IgD-negative memory B cell (primary cell): ENCODE measurements at regions not wholly inside any gene's neighbourhood (a gene's known extent, or its start where the extent isn't known, plus 50 kb on each side); places are given as distances from the start of the nearest gene placed in this dataset.
"Not testable (repeated sequence)": the region's sequence is repeated elsewhere in the genome, so short reads cannot be mapped to it uniquely, and the experiment has no call there.

Experiments used
- H3K27ac Mint-ChIP-seq, 3 donors: one replicate each; pipeline ENCODE4 v1.8.0; 2020 to 2022; ENCODE audit warnings: mild to moderate bottlenecking in 3 of 3, mixed read lengths in 3 of 3, moderate library complexity in 1 of 3
- H3K27me3 Mint-ChIP-seq: one replicate; pipeline ENCODE4 v1.8.0; 2021; ENCODE audit warnings: mixed read lengths
- H3K36me3 Mint-ChIP-seq: one replicate; pipeline ENCODE4 v1.8.0; 2020; ENCODE audit warnings: mild to moderate bottlenecking, mixed read lengths
- H3K4me1 Mint-ChIP-seq, 3 donors: one replicate each; pipeline ENCODE4 v1.8.0; 2020 to 2022; ENCODE audit warnings: mixed read lengths in 3 of 3, mild to moderate bottlenecking in 1 of 3
- H3K4me3 Mint-ChIP-seq, 4 donors: one replicate each; pipeline ENCODE4 v1.8.0; 2020 to 2022; ENCODE audit warnings: mild to moderate bottlenecking in 4 of 4, mixed read lengths in 4 of 4, moderate library complexity in 3 of 4
- H3K9me3 Mint-ChIP-seq, 3 donors: one replicate each; pipeline ENCODE4 v1.8.0; 2020 to 2021; ENCODE audit warnings: mixed read lengths in 3 of 3, mild to moderate bottlenecking in 1 of 3

GRCh38 chr3:144497452-144497851, 525.8 kb downstream of the DIPK2A start:
- Mint-ChIP-seq H3K4me3 (no peak overlapping the region), H3K9me3 (no peaks in the 10 kb centered on the region), H3K4me1 (no peaks in the 10 kb centered on the region), H3K27ac (no peak overlapping the region), H3K27me3 (peaks cover 1% of the 10 kb centered on the region), H3K36me3 (no peaks in the 10 kb centered on the region)

- no peak overlapping the region for H3K27ac Mint-ChIP-seq
- no peaks in the 10 kb centered on the region for H3K4me1 Mint-ChIP-seq
- H3K36me3 Mint-ChIP-seq: no peaks in the 10 kb centered on the region
- H3K4me3 Mint-ChIP-seq: no peak overlapping the region
- H3K27me3 Mint-ChIP-seq: peaks cover 1% of the 10 kb centered on the region
- H3K9me3 Mint-ChIP-seq: peaks cover 0 to 3% (median 0%) of the 10 kb centered on the region in 3 donors
Measured at GRCh38 chr3:144499001-144499930, 527.6 kb downstream of the DIPK2A start.

- H3K9me3 Mint-ChIP-seq: peaks cover 0 to 3% (median 0%) of the 10 kb centered on the region in 3 donors
- no peaks in the 10 kb centered on the region for H3K36me3 Mint-ChIP-seq
- H3K4me1 Mint-ChIP-seq: no peaks in the 10 kb centered on the region
- H3K27ac Mint-ChIP-seq: no peak overlapping the region
- H3K4me3 Mint-ChIP-seq: no peak overlapping the region
- H3K27me3 Mint-ChIP-seq: peaks cover 1% of the 10 kb centered on the region
Measured at GRCh38 chr3:144501467-144501866, 529.8 kb downstream of the DIPK2A start.

GRCh38 chr3:144502402-144502801, 530.8 kb downstream of the DIPK2A start:
- no peak overlapping the region for H3K27ac Mint-ChIP-seq
- no peaks in the 10 kb centered on the region for H3K4me1 Mint-ChIP-seq
- H3K9me3 Mint-ChIP-seq: peaks cover 0 to 3% (median 0%) of the 10 kb centered on the region in 3 donors
- H3K36me3 Mint-ChIP-seq: no peaks in the 10 kb centered on the region
- H3K4me3 Mint-ChIP-seq: no peak overlapping the region
- H3K27me3 Mint-ChIP-seq: peaks cover under 1% of the 10 kb centered on the region

- H3K27ac Mint-ChIP-seq, H3K27me3 Mint-ChIP-seq, H3K4me1 Mint-ChIP-seq, H3K36me3 Mint-ChIP-seq, H3K4me3 Mint-ChIP-seq, H3K9me3 Mint-ChIP-seq: not testable (repeated sequence)
Measured at GRCh38 chr3:144506375-144506774, 534.8 kb downstream of the DIPK2A start.

GRCh38 chr3:144511346-144511745, 539.7 kb downstream of the DIPK2A start:
- Mint-ChIP-seq H3K9me3 (no peaks in the 10 kb centered on the region), H3K36me3 (no peaks in the 10 kb centered on the region), H3K27me3 (no peaks in the 10 kb centered on the region), H3K4me1 (no peaks in the 10 kb centered on the region), H3K4me3 (no peak overlapping the region), H3K27ac (no peak overlapping the region)

- no peak overlapping the region for H3K4me3 Mint-ChIP-seq
- H3K27ac Mint-ChIP-seq: no peak overlapping the region
- no peaks in the 10 kb centered on the region for H3K4me1 Mint-ChIP-seq
- H3K27me3 Mint-ChIP-seq: peaks cover 3% of the 10 kb centered on the region
- no peaks in the 10 kb centered on the region for H3K36me3 Mint-ChIP-seq
- H3K9me3 Mint-ChIP-seq: peaks cover 0 to 1% (median 0%) of the 10 kb centered on the region in 3 donors
Measured at GRCh38 chr3:144516026-144516425, 544.4 kb downstream of the DIPK2A start.

GRCh38 chr3:144516589-144516988, 545.0 kb downstream of the DIPK2A start:
- no peaks in the 10 kb centered on the region for H3K4me1 Mint-ChIP-seq
- H3K36me3 Mint-ChIP-seq: no peaks in the 10 kb centered on the region
- H3K9me3 Mint-ChIP-seq: peaks cover 0 to 1% (median 0%) of the 10 kb centered on the region in 3 donors
- H3K27me3 Mint-ChIP-seq: peaks cover 3% of the 10 kb centered on the region
- H3K4me3 Mint-ChIP-seq: no peak overlapping the region
- no peak overlapping the region for H3K27ac Mint-ChIP-seq

GRCh38 chr3:144521131-144521530, 549.5 kb downstream of the DIPK2A start:
- Mint-ChIP-seq H3K4me3 (no peak overlapping the region), H3K27ac (no peak overlapping the region), H3K4me1 (no peaks in the 10 kb centered on the region), H3K27me3 (peaks cover 3% of the 10 kb centered on the region), H3K36me3 (no peaks in the 10 kb centered on the region), H3K9me3 (peaks cover 0 to 3% (median 0%) of the 10 kb centered on the region in 3 donors)

GRCh38 chr3:144522456-144522855, 550.8 kb downstream of the DIPK2A start:
- no peaks in the 10 kb centered on the region for H3K36me3 Mint-ChIP-seq
- peaks cover 0 to 3% (median 0%) of the 10 kb centered on the region in 3 donors for H3K9me3 Mint-ChIP-seq
- no peak overlapping the region for H3K4me3 Mint-ChIP-seq
- H3K27ac Mint-ChIP-seq: no peak overlapping the region
- H3K4me1 Mint-ChIP-seq: no peaks in the 10 kb centered on the region
- H3K27me3 Mint-ChIP-seq: peaks cover 3% of the 10 kb centered on the region

GRCh38 chr3:144523396-144523795, 551.8 kb downstream of the DIPK2A start:
- Mint-ChIP-seq H3K4me1 (no peaks in the 10 kb centered on the region), H3K36me3 (no peaks in the 10 kb centered on the region), H3K27ac (no peak overlapping the region), H3K4me3 (no peak overlapping the region), H3K9me3 (peaks cover 0 to 2% (median 0%) of the 10 kb centered on the region in 3 donors), H3K27me3 (no peaks in the 10 kb centered on the region)

- H3K27me3 Mint-ChIP-seq: no peaks in the 10 kb centered on the region
Measured at GRCh38 chr3:144524531-144524930, 552.9 kb downstream of the DIPK2A start.

GRCh38 chr3:144529566-144529965, 557.9 kb downstream of the DIPK2A start:
- no peaks in the 10 kb centered on the region for H3K36me3 Mint-ChIP-seq
- no peak overlapping the region for H3K27ac Mint-ChIP-seq
- peaks cover 0 to 2% (median 0%) of the 10 kb centered on the region in 3 donors for H3K9me3 Mint-ChIP-seq
- H3K4me1 Mint-ChIP-seq: no peaks in the 10 kb centered on the region
- no peak overlapping the region for H3K4me3 Mint-ChIP-seq
- no peaks in the 10 kb centered on the region for H3K27me3 Mint-ChIP-seq

More at GRCh38 chr3:144524531-144524930, 552.9 kb downstream of the DIPK2A start:
- no peaks in the 10 kb centered on the region for H3K4me1 Mint-ChIP-seq
- H3K4me3 Mint-ChIP-seq: no peak overlapping the region
- H3K36me3 Mint-ChIP-seq: no peaks in the 10 kb centered on the region
- H3K9me3 Mint-ChIP-seq: peaks cover 0 to 2% (median 0%) of the 10 kb centered on the region in 3 donors
- no peak overlapping the region for H3K27ac Mint-ChIP-seq

GRCh38 chr3:144544871-144545270, 573.2 kb downstream of the DIPK2A start:
- Mint-ChIP-seq H3K27me3 (no peaks in the 10 kb centered on the region), H3K4me3 (no peak overlapping the region), H3K36me3 (no peaks in the 10 kb centered on the region), H3K27ac (no peak overlapping the region), H3K4me1 (no peaks in the 10 kb centered on the region), H3K9me3 (no peaks in the 10 kb centered on the region)

GRCh38 chr3:144546539-144546938, 574.9 kb downstream of the DIPK2A start:
- H3K27me3 Mint-ChIP-seq: no peaks in the 10 kb centered on the region
- H3K9me3 Mint-ChIP-seq: no peaks in the 10 kb centered on the region
- no peaks in the 10 kb centered on the region for H3K36me3 Mint-ChIP-seq
- H3K27ac Mint-ChIP-seq: no peak overlapping the region
- H3K4me3 Mint-ChIP-seq: no peak overlapping the region
- no peaks in the 10 kb centered on the region for H3K4me1 Mint-ChIP-seq

- no peaks in the 10 kb centered on the region for H3K4me1 Mint-ChIP-seq
- no peaks in the 10 kb centered on the region for H3K27me3 Mint-ChIP-seq
- no peaks in the 10 kb centered on the region for H3K9me3 Mint-ChIP-seq
- H3K27ac Mint-ChIP-seq: no peak overlapping the region
- no peak overlapping the region for H3K4me3 Mint-ChIP-seq
- H3K36me3 Mint-ChIP-seq: no peaks in the 10 kb centered on the region
Measured at GRCh38 chr3:144548346-144548745, 576.7 kb downstream of the DIPK2A start.
